IPS-18a (cell line): ENCODE measurements at regions not wholly inside any gene's neighbourhood (a gene's known extent, or its start where the extent isn't known, plus 50 kb on each side); places are given as distances from the start of the nearest gene placed in this dataset.

Experiments used
- H3K27ac ChIP-seq: one replicate; pipeline ENCODE4 v1.5.1; 2013; ENCODE audit warnings: low read length
- H3K27me3 ChIP-seq: one replicate; pipeline ENCODE4 v1.6.1; 2013; ENCODE audit warnings: mild to moderate bottlenecking, low read length; ENCODE audit not compliant: control insufficient read depth, insufficient read depth
- H3K36me3 ChIP-seq: one replicate; pipeline ENCODE4 v1.6.1; 2013; ENCODE audit warnings: low read depth, low read length; ENCODE audit not compliant: control insufficient read depth
- H3K4me1 ChIP-seq: one replicate; pipeline ENCODE4 v1.6.1; 2013; ENCODE audit warnings: low read depth, low read length; ENCODE audit not compliant: control insufficient read depth
- H3K4me3 ChIP-seq: one replicate; pipeline ENCODE4 v1.5.1; 2013; ENCODE audit warnings: low read length
- H3K9ac ChIP-seq: one replicate; pipeline ENCODE4 v1.6.1; 2013; ENCODE audit warnings: mild to moderate bottlenecking, low read length, moderate library complexity
- H3K9me3 ChIP-seq: one replicate; pipeline ENCODE4 v1.6.1; 2013; ENCODE audit warnings: low read depth, low read length; ENCODE audit not compliant: control insufficient read depth

GRCh38 chr14:99081156-99081765, 190.7 kb downstream of the BCL11B start:
- Histone ChIP-seq H3K27ac (no peak overlapping the region), H3K27me3 (no peaks in the 10 kb centered on the region), H3K4me3 (no peak overlapping the region), H3K9ac (no peak overlapping the region), H3K9me3 (no peaks in the 10 kb centered on the region), H3K36me3 (no peaks in the 10 kb centered on the region), H3K4me1 (no peaks in the 10 kb centered on the region)

- no peaks in the 10 kb centered on the region for H3K36me3 ChIP-seq
- H3K27ac ChIP-seq: no peak overlapping the region
- no peaks in the 10 kb centered on the region for H3K4me1 ChIP-seq
- H3K4me3 ChIP-seq: no peak overlapping the region
- no peaks in the 10 kb centered on the region for H3K9me3 ChIP-seq
- no peak overlapping the region for H3K9ac ChIP-seq
- H3K27me3 ChIP-seq: no peaks in the 10 kb centered on the region
Observed at GRCh38 chr14:99081880-99082279, 190.1 kb downstream of the BCL11B start.

- Histone ChIP-seq H3K4me1 (peaks cover 10% of the 10 kb centered on the region), H3K9me3 (no peaks in the 10 kb centered on the region), H3K4me3 (no peak overlapping the region), H3K9ac (no peak overlapping the region), H3K36me3 (no peaks in the 10 kb centered on the region), H3K27ac (no peak overlapping the region), H3K27me3 (no peaks in the 10 kb centered on the region)
Observed at GRCh38 chr14:99093532-99094517, 178.2 kb downstream of the BCL11B start.

- Histone ChIP-seq H3K27ac (no peak overlapping the region), H3K4me3 (no peak overlapping the region), H3K4me1 (peaks cover 10% of the 10 kb centered on the region), H3K9me3 (no peaks in the 10 kb centered on the region), H3K36me3 (no peaks in the 10 kb centered on the region), H3K27me3 (no peaks in the 10 kb centered on the region), H3K9ac (no peak overlapping the region)
Observed at GRCh38 chr14:99094901-99095300, 177.1 kb downstream of the BCL11B start.

- H3K4me1 ChIP-seq: peaks cover 10% of the 10 kb centered on the region
- no peak overlapping the region for H3K9ac ChIP-seq
- no peaks in the 10 kb centered on the region for H3K27me3 ChIP-seq
- H3K27ac ChIP-seq: no peak overlapping the region
- no peak overlapping the region for H3K4me3 ChIP-seq
- no peaks in the 10 kb centered on the region for H3K9me3 ChIP-seq
- H3K36me3 ChIP-seq: no peaks in the 10 kb centered on the region
Observed at GRCh38 chr14:99095369-99095768, 176.6 kb downstream of the BCL11B start.

GRCh38 chr14:99098199-99098598, 173.8 kb downstream of the BCL11B start:
- Histone ChIP-seq H3K27ac (no peak overlapping the region), H3K4me3 (no peak overlapping the region), H3K9ac (no peak overlapping the region), H3K4me1 (peaks cover 24% of the 10 kb centered on the region), H3K9me3 (no peaks in the 10 kb centered on the region), H3K27me3 (no peaks in the 10 kb centered on the region), H3K36me3 (no peaks in the 10 kb centered on the region)

GRCh38 chr14:99099051-99099787, 172.8 kb downstream of the BCL11B start:
- Histone ChIP-seq H3K4me1 (peaks cover 14% of the 10 kb centered on the region), H3K36me3 (no peaks in the 10 kb centered on the region), H3K9ac (no peak overlapping the region), H3K4me3 (no peak overlapping the region), H3K27me3 (no peaks in the 10 kb centered on the region), H3K27ac (no peak overlapping the region), H3K9me3 (no peaks in the 10 kb centered on the region)

- Histone ChIP-seq H3K9ac (no peak overlapping the region), H3K4me1 (peaks cover 14% of the 10 kb centered on the region), H3K27ac (no peak overlapping the region), H3K4me3 (no peak overlapping the region), H3K9me3 (no peaks in the 10 kb centered on the region), H3K36me3 (no peaks in the 10 kb centered on the region), H3K27me3 (no peaks in the 10 kb centered on the region)
Observed at GRCh38 chr14:99100497-99101270, 171.3 kb downstream of the BCL11B start.

- Histone ChIP-seq H3K4me1 (peaks cover 14% of the 10 kb centered on the region), H3K27ac (no peak overlapping the region), H3K27me3 (no peaks in the 10 kb centered on the region), H3K4me3 (no peak overlapping the region), H3K9me3 (no peaks in the 10 kb centered on the region), H3K36me3 (no peaks in the 10 kb centered on the region), H3K9ac (no peak overlapping the region)
Observed at GRCh38 chr14:99101855-99102461, 170.0 kb downstream of the BCL11B start.

GRCh38 chr14:99116741-99117295, 155.2 kb downstream of the BCL11B start:
- Histone ChIP-seq H3K4me3 (no peak overlapping the region), H3K36me3 (no peaks in the 10 kb centered on the region), H3K9me3 (no peaks in the 10 kb centered on the region), H3K27me3 (no peaks in the 10 kb centered on the region), H3K4me1 (no peaks in the 10 kb centered on the region), H3K27ac (no peak overlapping the region), H3K9ac (no peak overlapping the region)
